C4-2B (cell line): ENCODE measurements at regions not wholly inside any gene's neighbourhood (a gene's known extent, or its start where the extent isn't known, plus 50 kb on each side); places are given as distances from the start of the nearest gene placed in this dataset.

Experiments used
- ZFX ChIP-seq: fragments of 450-650 bp; IDR thresholded peaks from 2 replicates; pipeline ENCODE4 v1.6.1; 2017
- TF ChIP-seq, protein P1 (sequence below): fragments of 450-650 bp; conservative IDR thresholded peaks from 2 replicates; pipeline ENCODE4 v1.5.1; 2017; ENCODE audit warnings: mild to moderate bottlenecking

DNA sequence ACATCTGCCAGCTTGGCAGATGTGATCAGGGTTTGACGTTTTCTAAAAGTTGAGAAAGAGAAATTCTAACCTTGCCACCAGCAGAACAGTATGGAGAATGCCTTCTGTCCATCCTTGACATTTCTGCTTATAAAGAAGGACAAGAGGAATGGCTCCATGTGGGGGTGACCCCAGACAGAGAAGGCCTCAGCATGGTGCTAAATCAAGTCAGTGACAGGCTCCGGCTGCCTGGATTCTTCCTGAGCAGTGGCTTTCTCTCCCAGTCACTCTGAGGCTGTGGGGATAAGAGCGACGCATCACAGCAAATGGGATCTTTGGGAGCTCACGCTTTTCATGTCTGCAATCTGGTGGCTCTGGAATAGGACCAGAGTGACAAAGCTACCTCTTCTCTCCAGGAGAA is 640.2 kb upstream of the CAMK1G start:
- TF ChIP-seq, protein P1, sequence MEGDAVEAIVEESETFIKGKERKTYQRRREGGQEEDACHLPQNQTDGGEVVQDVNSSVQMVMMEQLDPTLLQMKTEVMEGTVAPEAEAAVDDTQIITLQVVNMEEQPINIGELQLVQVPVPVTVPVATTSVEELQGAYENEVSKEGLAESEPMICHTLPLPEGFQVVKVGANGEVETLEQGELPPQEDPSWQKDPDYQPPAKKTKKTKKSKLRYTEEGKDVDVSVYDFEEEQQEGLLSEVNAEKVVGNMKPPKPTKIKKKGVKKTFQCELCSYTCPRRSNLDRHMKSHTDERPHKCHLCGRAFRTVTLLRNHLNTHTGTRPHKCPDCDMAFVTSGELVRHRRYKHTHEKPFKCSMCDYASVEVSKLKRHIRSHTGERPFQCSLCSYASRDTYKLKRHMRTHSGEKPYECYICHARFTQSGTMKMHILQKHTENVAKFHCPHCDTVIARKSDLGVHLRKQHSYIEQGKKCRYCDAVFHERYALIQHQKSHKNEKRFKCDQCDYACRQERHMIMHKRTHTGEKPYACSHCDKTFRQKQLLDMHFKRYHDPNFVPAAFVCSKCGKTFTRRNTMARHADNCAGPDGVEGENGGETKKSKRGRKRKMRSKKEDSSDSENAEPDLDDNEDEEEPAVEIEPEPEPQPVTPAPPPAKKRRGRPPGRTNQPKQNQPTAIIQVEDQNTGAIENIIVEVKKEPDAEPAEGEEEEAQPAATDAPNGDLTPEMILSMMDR = no peak
- no peak for TF ChIP-seq ZFX
